Neural cell (in vitro differentiated cells): ENCODE measurements at regions not wholly inside any gene's neighbourhood (a gene's known extent, or its start where the extent isn't known, plus 50 kb on each side); places are given as distances from the start of the nearest gene placed in this dataset.

Experiments used
- CTCF ChIP-seq: fragments of 450-650 bp; IDR thresholded peaks from 2 replicates; pipeline ENCODE4 v1.5.1; 2014; ENCODE audit warnings: antibody characterized with exemption, mild to moderate bottlenecking, moderate library complexity; ENCODE audit not compliant: poor library complexity, severe bottlenecking
- EP300 ChIP-seq: fragments of 450-650 bp; conservative IDR thresholded peaks from 2 replicates; pipeline ENCODE4 v1.6.1; 2014; ENCODE audit warnings: antibody characterized with exemption, mild to moderate bottlenecking, moderate library complexity; ENCODE audit not compliant: poor library complexity, severe bottlenecking
- EZH2 ChIP-seq: fragments of 200-600, 300-800 bp; shearing (Covaris generic), sonication (generic); IDR thresholded peaks from 2 replicates; pipeline ENCODE4 v1.6.1; 2014; ENCODE audit warnings: antibody characterized with exemption, low read length, borderline replicate concordance, mild to moderate bottlenecking; ENCODE audit not compliant: insufficient read depth, poor library complexity, severe bottlenecking
- MXI1 ChIP-seq: fragments of 450-650 bp; conservative IDR thresholded peaks from 2 replicates; pipeline ENCODE4 v1.6.1; 2014; ENCODE audit warnings: antibody characterized with exemption, mild to moderate bottlenecking; ENCODE audit not compliant: poor library complexity, severe bottlenecking
- POLR2AphosphoS5 ChIP-seq: IDR thresholded peaks from 2 replicates; pipeline ENCODE4 v1.6.1; 2012
- TF ChIP-seq, protein P1 (sequence below): IDR thresholded peaks from 2 replicates; pipeline ENCODE4 v1.6.1; 2012; ENCODE audit warnings: borderline replicate concordance

- TF ChIP-seq EZH2 (no peak), CTCF (no peak), EP300 (no peak), POLR2AphosphoS5 (no peak), MXI1 (no peak)
- TF ChIP-seq, protein P1, sequence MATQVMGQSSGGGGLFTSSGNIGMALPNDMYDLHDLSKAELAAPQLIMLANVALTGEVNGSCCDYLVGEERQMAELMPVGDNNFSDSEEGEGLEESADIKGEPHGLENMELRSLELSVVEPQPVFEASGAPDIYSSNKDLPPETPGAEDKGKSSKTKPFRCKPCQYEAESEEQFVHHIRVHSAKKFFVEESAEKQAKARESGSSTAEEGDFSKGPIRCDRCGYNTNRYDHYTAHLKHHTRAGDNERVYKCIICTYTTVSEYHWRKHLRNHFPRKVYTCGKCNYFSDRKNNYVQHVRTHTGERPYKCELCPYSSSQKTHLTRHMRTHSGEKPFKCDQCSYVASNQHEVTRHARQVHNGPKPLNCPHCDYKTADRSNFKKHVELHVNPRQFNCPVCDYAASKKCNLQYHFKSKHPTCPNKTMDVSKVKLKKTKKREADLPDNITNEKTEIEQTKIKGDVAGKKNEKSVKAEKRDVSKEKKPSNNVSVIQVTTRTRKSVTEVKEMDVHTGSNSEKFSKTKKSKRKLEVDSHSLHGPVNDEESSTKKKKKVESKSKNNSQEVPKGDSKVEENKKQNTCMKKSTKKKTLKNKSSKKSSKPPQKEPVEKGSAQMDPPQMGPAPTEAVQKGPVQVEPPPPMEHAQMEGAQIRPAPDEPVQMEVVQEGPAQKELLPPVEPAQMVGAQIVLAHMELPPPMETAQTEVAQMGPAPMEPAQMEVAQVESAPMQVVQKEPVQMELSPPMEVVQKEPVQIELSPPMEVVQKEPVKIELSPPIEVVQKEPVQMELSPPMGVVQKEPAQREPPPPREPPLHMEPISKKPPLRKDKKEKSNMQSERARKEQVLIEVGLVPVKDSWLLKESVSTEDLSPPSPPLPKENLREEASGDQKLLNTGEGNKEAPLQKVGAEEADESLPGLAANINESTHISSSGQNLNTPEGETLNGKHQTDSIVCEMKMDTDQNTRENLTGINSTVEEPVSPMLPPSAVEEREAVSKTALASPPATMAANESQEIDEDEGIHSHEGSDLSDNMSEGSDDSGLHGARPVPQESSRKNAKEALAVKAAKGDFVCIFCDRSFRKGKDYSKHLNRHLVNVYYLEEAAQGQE = no peak
Observed at GRCh38 chr1:118487932-118488331, 302.9 kb upstream of the SPAG17 start.
